ENCODE measurements at regions not wholly inside any gene's neighbourhood (a gene's known extent, or its start where the extent isn't known, plus 50 kb on each side); places are given as distances from the start of the nearest gene placed in this dataset.
"Not testable (repeated sequence)": the region's sequence is repeated elsewhere in the genome, so short reads cannot be mapped to it uniquely, and the experiment has no call there.

DNA sequence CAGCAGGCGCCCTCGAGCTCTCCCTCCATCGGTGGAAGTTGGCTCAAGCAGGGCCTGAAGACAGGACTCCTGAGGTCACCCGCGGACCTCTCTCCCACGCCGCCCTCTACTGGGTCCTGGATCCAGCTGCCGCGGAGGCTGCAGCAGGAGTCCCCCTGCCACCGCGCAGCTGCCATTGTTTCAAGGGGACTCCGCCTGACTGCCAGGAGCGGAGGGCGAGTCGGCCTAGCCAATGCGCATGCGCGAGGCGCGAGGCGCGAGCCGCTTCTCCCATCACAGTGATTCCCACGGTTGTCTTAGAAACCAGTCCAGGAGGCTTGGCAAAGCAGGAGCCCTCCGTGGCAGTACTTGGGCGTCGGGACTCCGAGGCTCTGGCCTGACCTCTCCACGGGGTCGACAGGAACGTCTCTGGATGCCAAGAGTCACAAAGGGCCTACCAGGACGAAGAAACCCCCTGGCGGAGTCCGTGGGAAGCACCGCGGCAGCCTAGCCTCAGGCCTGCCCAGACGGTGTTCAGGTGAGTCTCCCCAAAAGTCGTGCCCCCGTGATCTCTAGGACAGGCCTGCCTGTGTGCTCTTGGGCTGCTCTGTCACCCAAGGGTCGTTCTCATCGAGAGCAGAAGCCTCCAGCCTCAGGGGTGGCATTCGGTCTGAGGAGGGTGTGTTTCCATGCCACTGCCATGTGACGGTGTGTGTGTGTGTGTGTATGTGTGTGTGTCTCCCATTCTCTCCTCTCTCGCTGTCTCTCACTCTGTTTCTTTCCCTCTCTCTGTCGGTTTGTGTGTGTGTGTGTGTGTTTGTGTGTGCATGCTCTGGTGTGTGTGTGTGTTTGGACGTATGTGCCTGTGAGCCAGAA, 290.6 kb upstream of the ZNF337 start:
- peak; percentile 27 for DNase-seq
- intact Hi-C loops (cut with DNase I; ENCODE audit: low total_unique reads), result no loop called here
- Histone ChIP-seq H3K27ac (no peak overlapping the region), H3K4me3 (peak overlapping the region in 3 of 4 donors; percentile 20 to 37 (median 21)), H3K4me1 (no peaks in the 10 kb centered on the region), H3K36me3 (no peaks in the 10 kb centered on the region), H3K27me3 (no peaks in the 10 kb centered on the region), H3K9me3 (no peaks in the 10 kb centered on the region)
- WGBS, 2 donors (ENCODE audit: low coverage in 1 of 2), result 46% methylated on average over 39 of the region's 46 CpGs; no CpG with 5 or more reads in 1 of the 2 donors
- in situ Hi-C loops (cut with MboI; ENCODE audit: low pct_ligation_motif_present in 1 of 4, low pct_unique_long_range_greater_than_20kb in 1 of 4, low sequenced_read_pairs in 3 of 4), result loop anchor here in 1 of 4 donors (25.0 kb wide), 1 partner anchor 125 kb away; no protein-coding TSS in a partner anchor
- TF ChIP-seq, protein P1, sequence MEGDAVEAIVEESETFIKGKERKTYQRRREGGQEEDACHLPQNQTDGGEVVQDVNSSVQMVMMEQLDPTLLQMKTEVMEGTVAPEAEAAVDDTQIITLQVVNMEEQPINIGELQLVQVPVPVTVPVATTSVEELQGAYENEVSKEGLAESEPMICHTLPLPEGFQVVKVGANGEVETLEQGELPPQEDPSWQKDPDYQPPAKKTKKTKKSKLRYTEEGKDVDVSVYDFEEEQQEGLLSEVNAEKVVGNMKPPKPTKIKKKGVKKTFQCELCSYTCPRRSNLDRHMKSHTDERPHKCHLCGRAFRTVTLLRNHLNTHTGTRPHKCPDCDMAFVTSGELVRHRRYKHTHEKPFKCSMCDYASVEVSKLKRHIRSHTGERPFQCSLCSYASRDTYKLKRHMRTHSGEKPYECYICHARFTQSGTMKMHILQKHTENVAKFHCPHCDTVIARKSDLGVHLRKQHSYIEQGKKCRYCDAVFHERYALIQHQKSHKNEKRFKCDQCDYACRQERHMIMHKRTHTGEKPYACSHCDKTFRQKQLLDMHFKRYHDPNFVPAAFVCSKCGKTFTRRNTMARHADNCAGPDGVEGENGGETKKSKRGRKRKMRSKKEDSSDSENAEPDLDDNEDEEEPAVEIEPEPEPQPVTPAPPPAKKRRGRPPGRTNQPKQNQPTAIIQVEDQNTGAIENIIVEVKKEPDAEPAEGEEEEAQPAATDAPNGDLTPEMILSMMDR (IDR thresholded peaks at IDR 0.05), result peak; percentile 14 to 29 (median 19)
- no peak for TF ChIP-seq POLR2A (IDR thresholded peaks at IDR 0.05)
- TF ChIP-seq POLR2AphosphoS5 (IDR thresholded peaks at IDR 0.05), result no peak
- TF ChIP-seq EP300 (IDR thresholded peaks at IDR 0.05; ENCODE audit: low read depth), result no peak

DNA sequence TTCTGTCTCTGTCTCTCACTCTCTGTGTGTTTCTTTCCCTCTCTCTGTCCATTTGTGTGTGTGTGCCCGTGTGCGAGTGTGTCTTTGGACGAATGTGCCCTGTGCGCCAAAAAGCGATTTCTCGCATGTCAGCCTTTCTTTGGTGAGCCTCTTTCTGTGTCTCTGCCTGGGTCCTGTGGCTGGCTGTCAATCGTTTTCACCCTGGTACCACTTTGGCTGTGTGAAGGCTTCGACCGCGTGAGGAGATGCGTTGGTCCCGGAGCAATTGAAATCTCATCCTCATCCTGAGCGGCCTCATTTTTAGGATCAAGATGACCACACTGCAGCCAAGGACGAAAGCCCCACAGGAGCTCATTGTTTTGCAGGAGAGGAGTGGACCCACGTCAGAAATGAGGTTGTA, 288.9 kb upstream of the ZNF337 start:
- Histone ChIP-seq H3K9me3 (no peaks in the 10 kb centered on the region), H3K4me1 (no peaks in the 10 kb centered on the region), H3K27ac (no peak overlapping the region), H3K27me3 (no peaks in the 10 kb centered on the region), H3K36me3 (no peaks in the 10 kb centered on the region), H3K4me3 (no peak overlapping the region)
- WGBS, 2 donors (ENCODE audit: low coverage in 1 of 2), result 86 to 91% methylated on average over 11 to 15 of the region's 15 CpGs
- TF ChIP-seq, protein P1 (IDR thresholded peaks at IDR 0.05), result no peak
- intact Hi-C loops (cut with DNase I; ENCODE audit: low total_unique reads), result no loop called here
- no peak for DNase-seq
- in situ Hi-C loops (cut with MboI; ENCODE audit: low pct_ligation_motif_present in 1 of 4, low pct_unique_long_range_greater_than_20kb in 1 of 4, low sequenced_read_pairs in 3 of 4), result loop anchor here in 1 of 4 donors (25.0 kb wide), 1 partner anchor 123 kb away; no protein-coding TSS in a partner anchor

DNA sequence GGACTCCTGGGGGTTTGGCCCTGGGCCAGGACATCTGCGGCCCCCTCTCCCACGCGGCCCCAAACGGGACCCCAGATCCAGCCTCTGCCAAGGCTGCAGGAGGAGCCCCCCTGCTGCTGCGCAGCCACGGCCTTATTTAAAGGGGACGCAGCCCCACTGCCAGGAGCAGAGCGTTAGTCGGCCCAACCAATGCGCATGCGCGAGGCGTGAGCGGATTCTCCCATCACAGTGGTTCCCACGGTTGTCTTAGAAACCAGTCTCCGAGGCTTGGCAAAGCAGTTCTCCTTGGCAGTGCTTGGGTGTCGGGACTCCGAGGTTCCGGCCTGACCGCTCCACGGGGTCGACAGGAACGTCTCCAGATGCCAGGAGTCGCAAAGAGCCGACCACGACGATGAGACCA, 288.3 kb upstream of the ZNF337 start:
- in situ Hi-C loops (cut with MboI; ENCODE audit: low pct_ligation_motif_present in 1 of 4, low pct_unique_long_range_greater_than_20kb in 1 of 4, low sequenced_read_pairs in 3 of 4) (loop anchor here in 1 of 4 donors (25.0 kb wide), 1 partner anchor 123 kb away; no protein-coding TSS in a partner anchor), intact Hi-C loops (cut with DNase I; ENCODE audit: low total_unique reads) (no loop called here)
- no peaks in the 10 kb centered on the region for H3K27me3 ChIP-seq
- H3K27ac ChIP-seq, result no peak overlapping the region
- WGBS, 2 donors (ENCODE audit: low coverage in 1 of 2), result 85% methylated on average over 21 of the region's 27 CpGs; no CpG with 5 or more reads in 1 of the 2 donors
- DNase-seq, result peak; percentile 26
- H3K4me3 ChIP-seq, result peak overlapping the region in 1 of 4 donors; percentile 16
- H3K9me3 ChIP-seq, result no peaks in the 10 kb centered on the region
- TF ChIP-seq, protein P1 (IDR thresholded peaks at IDR 0.05), result no peak
- TF ChIP-seq EP300 (IDR thresholded peaks at IDR 0.05; ENCODE audit: low read depth), result no peak
- no peak for TF ChIP-seq POLR2A (IDR thresholded peaks at IDR 0.05)
- no peak for TF ChIP-seq POLR2AphosphoS5 (IDR thresholded peaks at IDR 0.05)
- no peaks in the 10 kb centered on the region for H3K36me3 ChIP-seq
- no peaks in the 10 kb centered on the region for H3K4me1 ChIP-seq

DNA sequence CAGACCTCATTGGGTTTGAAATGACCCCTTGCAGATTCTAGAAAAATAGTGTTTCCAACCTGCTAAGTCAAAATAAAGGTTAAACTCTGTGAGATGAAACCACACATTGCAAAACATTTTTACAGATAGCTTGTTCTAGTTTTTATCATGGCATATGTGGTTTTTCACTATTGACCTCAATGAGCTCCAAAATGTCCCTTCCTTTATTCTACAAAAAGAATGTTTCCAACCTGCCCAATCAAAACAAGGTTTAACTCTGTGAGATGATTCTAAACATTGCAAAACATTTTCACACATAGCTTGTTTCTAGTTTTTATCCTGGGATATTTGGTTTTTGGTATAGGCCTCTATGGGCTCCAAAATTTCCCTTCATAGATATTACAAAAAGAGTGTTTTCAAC, 286.0 kb upstream of the ZNF337 start:
- H3K4me3 ChIP-seq; H3K27ac ChIP-seq; H3K4me1 ChIP-seq; DNase-seq; H3K9me3 ChIP-seq; H3K36me3 ChIP-seq; H3K27me3 ChIP-seq; intact Hi-C loops (cut with DNase I; ENCODE audit: low total_unique reads): not testable (repeated sequence)
- in situ Hi-C loops (cut with MboI; ENCODE audit: low pct_ligation_motif_present in 1 of 4, low pct_unique_long_range_greater_than_20kb in 1 of 4, low sequenced_read_pairs in 3 of 4), result loop anchor here in 1 of 4 donors (25.0 kb wide), 1 partner anchor 120 kb away; no protein-coding TSS in a partner anchor

DNA sequence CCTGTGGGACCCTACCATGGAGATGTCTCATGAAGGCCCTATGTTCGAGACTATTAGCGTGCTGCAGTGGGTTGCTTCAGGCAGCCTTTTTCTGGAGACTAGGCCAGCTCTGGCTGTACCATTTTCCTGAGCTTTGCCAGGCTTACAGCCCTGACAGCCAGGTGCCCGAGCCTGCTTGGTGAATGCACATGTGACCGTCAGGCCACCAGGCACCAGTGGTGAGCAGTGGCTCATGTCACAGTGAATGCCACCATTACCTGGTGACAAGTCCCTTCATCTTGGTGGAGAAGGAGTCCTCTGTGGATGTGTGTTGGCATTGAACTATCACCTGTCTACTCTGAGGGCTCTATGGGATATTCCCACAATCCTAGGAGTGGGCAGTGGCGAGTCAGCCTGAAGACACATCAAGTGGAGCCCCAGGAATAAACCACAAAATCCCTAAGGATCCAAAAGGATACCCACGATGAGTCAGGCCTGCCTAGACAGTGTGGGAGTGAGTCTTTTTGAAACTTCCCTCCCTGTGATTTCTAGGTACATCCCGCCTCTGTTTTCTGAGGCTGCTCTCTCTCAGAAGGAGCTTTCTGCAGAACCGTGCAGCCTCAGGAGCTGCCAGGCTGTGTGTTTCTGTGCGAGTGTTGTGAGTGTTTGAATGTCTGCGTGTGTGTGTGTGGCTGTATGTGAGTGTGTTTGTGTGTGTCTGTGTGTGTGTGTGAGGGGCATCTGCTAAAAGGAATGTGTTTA, 282.0 kb upstream of the ZNF337 start:
- H3K9me3 ChIP-seq; H3K36me3 ChIP-seq; intact Hi-C loops (cut with DNase I; ENCODE audit: low total_unique reads); H3K27ac ChIP-seq; DNase-seq; H3K4me3 ChIP-seq; H3K27me3 ChIP-seq; H3K4me1 ChIP-seq: not testable (repeated sequence)
- in situ Hi-C loops (cut with MboI; ENCODE audit: low pct_ligation_motif_present in 1 of 4, low pct_unique_long_range_greater_than_20kb in 1 of 4, low sequenced_read_pairs in 3 of 4), result loop anchor here in 1 of 4 donors (25.0 kb wide), 1 partner anchor 116 kb away; no protein-coding TSS in a partner anchor
- 80% methylated on average over 9 of the region's 10 CpGs; no CpG with 5 or more reads in 1 of the 2 donors for WGBS, 2 donors (ENCODE audit: low coverage in 1 of 2)

DNA sequence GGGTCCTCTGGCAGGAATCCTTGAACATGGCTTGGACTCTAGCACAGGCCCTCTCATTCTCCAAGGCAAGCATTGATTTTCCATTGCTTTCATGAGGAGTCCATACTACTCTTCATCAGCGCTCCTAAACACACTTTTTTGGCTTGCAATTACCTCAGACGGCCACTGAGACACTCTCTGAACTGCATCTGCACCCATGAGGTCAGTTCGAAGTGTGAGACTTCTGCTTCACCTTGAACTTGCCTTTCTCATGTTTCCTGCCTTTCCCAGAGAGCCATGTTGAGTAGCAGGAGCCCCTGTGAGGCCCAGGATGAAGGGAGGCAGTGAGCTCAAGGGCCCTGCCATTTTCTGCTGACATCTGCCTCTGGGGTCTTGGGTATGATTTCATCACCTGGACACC, 279.2 kb upstream of the ZNF337 start:
- H3K27ac ChIP-seq; intact Hi-C loops (cut with DNase I; ENCODE audit: low total_unique reads); H3K4me1 ChIP-seq; H3K4me3 ChIP-seq; H3K27me3 ChIP-seq; H3K36me3 ChIP-seq; DNase-seq; H3K9me3 ChIP-seq: not testable (repeated sequence)
- WGBS, 2 donors (ENCODE audit: low coverage in 1 of 2), result 75% methylated on average over 3 of the region's 3 CpGs; no CpG with 5 or more reads in 1 of the 2 donors
- in situ Hi-C loops (cut with MboI; ENCODE audit: low pct_ligation_motif_present in 1 of 4, low pct_unique_long_range_greater_than_20kb in 1 of 4, low sequenced_read_pairs in 3 of 4), result loop anchor here in 1 of 4 donors (25.0 kb wide), 1 partner anchor 114 kb away; no protein-coding TSS in a partner anchor

DNA sequence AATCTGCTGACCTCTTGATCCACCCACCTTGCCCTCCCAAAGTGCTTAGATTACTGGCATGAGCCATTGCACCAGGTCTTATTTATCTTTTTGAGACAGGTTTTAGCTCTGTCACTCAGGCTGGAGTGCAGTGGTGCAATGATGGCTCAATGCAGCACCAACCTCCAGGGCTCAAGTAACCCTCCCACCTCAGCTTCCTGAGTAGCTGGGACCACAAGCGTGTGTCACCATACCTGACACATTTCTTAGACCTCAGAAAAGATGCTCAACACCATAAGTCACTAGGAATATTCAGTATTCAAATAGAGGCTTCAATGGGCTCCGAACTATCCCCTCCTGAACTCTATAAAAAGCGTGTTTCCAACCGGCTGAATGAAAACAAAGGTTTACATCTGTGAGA, 268.6 kb upstream of the ZNF337 start:
- H3K27me3 ChIP-seq; H3K36me3 ChIP-seq; H3K4me1 ChIP-seq; H3K4me3 ChIP-seq; H3K9me3 ChIP-seq; intact Hi-C loops (cut with DNase I; ENCODE audit: low total_unique reads); H3K27ac ChIP-seq; in situ Hi-C loops (cut with MboI; ENCODE audit: low pct_ligation_motif_present in 1 of 4, low pct_unique_long_range_greater_than_20kb in 1 of 4, low sequenced_read_pairs in 3 of 4); DNase-seq: not testable (repeated sequence)
- WGBS, 2 donors (ENCODE audit: low coverage in 1 of 2), result 84 to 100% methylated on average over 1 to 4 of the region's 4 CpGs

All from transverse colon (tissue), 4 donors.